Stimulated activated CD8-positive, alpha-beta memory T cell treated with anti-CD3 and anti-CD28 coated beads, Interleukin-12 subunit alpha, Interleukin-12 subunit beta, amount 100 ng/mL, for 1 hour (primary cell): ENCODE measurements at regions not wholly inside any gene's neighbourhood (a gene's known extent, or its start where the extent isn't known, plus 50 kb on each side); places are given as distances from the start of the nearest gene placed in this dataset.
"Not testable (repeated sequence)": the region's sequence is repeated elsewhere in the genome, so short reads cannot be mapped to it uniquely, and the experiment has no call there.

ENCODE experiments used
- DNase-seq: peaks from one replicate; pipeline ENCODE4 v3.0.0-alpha.2; 2020; ENCODE audit warnings: low read depth

DNA sequence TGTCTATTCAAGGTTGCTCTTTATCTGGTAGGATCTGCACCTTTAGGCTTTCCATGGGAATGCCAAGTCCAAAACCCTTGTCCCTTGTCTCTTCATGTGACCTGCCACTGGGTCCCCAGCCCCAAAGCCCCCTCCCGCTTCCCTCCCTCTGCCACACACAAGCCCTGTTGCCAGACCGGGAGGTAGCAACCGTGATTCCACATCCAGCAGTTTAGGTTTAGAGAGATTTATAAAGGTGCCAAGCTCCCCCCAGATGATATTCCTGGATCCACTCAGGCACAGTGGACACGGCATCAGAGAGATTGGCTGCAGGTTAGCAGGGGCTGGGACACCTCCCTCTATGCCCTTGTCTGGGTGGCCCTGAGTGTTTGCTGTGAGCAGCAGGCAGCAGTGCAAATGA lies 504.7 kb downstream of the CCDC171 start:
- no peak for DNase-seq

DNA sequence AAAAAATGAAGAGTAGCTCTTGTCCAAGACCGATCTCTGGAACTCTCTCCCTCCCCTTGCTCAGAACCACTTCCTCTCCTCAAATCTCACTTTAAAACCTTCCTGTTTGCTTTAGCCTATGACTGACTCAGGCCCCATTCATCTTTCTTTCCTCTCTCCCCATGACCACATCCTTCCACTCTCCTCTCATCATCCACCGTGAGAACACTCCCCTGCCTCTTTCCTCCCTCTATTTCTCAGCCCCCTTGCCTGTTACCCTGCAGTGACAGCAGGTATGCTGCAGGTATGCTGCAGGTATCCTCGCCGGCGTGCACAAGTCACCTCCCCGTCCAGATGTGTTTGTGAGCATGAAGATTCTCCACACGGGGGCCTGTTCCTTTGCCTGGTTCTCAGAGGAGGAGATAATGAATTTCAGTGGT lies 505.3 kb downstream of the CCDC171 start:
- DNase-seq = no peak

DNA sequence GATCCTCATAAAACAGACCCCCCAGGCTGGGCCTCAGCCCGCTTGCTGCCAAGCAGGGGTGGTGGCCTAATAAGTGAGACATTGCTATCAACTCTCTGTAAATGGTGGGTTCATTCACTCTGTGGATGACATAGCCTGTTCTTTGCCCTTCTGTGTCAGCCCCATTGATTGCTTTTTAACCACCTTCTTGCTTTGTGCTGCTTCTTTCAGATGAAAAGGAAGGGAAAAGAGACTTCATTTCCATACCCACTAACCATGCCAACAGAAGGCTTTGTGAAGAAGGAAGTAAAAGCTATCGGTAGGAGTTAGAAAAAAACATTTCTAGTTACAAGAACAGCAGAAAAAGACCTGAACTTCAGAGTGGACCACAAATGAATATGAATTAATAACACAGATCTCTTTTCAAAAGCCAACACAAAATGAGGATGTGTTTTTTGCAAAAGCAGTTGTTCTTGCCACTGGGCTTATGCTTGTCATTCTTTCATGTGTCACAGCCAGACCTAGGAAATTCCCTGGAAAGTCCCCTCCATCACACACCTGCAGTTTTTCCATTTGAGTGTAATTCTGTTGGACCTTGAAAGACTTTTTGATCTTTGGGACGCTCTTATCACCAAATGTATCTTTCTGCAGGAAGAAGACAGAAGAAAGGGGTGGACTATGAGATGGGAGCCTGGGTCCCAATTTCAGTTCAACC lies 507.7 kb downstream of the CCDC171 start:
- DNase-seq = no peak

DNA sequence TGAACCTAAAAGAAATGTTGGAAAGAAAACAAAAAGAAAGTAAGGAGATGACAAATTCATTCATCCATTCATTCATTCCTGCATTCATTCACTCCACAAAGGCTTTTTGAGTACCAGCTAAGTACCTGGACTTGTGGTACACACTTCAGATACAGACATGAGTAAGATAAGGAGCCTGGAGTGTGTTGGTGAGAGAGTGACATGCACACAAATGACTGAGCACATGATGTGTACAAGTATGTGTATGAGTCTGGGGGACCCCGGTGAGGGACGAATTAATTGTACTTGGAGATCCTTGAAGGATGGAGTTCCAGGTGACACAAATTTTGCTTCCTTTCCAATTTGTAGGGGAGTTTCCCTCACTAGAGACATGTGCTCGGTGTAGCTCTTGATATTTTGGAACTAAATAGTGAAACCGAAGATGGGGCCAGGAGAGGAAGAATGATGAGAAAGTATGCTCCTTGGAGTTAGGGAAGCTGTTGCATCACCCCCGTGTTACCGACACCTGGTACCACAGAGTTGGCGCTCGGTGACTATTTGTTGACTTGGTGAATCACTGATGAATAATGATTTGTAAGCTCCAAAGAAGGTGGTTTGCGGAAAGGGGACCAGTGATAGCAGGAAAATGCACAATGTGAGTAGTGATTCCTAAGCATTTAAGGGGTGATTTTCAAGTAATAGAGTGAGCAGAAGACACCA lies 509.8 kb downstream of the CCDC171 start:
- DNase-seq = no peak

DNA sequence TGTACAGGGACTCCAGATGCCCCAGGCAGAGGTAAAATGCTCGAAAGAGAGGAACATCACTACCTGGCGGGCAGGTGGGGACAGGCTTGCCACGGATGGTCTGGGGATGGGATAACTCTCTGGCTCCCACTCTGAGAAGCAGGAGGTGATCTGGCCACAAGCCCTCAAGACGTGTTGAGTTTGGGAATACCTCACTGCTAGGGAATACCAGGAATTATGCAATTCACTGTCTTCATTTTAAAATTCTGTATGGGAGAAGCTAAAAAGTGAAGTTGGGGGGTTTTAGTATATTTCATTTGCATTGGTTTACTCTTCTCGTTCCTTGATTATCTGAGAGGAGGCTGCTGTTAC lies 510.4 kb downstream of the CCDC171 start:
- DNase-seq = no peak

DNA sequence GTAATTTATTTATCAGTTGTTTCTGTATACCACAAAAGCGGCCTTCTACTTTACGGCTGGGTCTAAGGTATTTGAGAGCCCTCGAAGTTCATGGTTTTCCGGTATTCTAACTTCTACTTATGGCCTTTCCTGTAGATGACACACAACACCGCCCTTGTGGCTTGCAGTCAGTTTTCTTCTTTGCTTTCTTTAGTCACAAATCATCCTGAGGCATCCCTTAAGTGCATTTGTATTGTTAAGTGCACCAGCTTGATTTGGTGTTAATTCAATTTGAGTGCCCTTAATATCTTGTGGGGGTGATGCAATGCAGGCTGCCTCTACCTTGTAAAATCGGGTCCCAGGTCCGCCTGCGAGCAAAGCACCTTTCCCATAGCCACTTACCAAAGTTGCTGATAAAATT lies 511.9 kb downstream of the CCDC171 start:
- no peak for DNase-seq

DNA sequence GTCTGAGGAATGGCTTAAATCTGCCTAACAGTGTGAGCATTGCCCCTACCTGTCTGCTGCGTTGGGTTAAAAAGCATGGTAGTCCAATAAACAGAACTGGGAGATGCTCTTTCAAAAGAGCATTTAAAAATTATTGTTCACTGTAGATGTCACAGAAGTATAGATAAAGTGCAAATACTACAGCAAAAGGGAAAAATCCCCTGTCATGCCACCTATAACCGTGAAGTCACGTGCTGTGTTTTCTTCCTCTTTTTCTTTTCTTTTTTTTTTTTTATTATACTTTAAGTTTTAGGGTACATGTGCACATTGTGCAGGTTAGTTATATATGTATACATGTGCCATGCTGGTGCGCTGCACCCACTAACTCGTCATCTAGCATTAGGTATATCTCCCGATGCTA lies 513.4 kb downstream of the CCDC171 start:
- DNase-seq = not testable (repeated sequence)

DNA sequence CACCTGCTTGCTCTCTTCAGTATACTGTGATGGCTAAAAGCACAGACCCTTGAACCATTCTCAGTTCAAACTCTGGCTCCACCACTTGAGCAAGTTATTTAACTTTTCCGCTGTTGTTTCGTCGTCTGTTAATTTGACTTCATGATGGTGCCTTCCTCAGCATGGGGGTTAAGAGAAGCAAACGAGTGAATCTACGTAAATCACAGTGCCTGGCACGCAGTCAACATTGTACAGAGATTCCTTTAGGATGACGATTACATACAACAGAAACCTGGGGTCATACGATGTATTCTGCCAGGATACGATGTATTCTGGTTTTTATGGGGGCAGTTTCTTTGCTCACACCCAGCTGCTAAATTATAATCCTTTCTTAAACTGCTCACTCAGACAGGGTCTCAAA lies 515.6 kb downstream of the CCDC171 start:
- no peak for DNase-seq

DNA sequence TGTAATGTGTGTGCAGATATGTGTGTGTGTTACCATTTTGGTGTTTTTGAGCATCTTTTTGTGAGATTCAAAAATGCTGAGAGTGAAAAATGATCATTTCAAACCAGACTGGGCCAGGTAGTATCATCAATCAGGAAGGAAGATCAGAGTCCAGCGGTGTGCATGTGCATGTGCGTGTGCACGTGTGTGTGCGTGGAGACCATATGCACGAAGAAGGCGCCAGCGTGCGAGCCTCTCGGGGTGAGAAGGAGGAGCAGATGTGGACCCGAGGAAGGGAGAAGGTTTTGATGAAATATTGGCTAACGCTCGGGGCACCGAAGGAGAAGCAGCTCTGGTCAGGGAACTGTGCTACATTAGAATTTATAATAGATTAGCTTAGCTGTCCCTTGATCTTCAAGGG lies 516.4 kb downstream of the CCDC171 start:
- no peak for DNase-seq

DNA sequence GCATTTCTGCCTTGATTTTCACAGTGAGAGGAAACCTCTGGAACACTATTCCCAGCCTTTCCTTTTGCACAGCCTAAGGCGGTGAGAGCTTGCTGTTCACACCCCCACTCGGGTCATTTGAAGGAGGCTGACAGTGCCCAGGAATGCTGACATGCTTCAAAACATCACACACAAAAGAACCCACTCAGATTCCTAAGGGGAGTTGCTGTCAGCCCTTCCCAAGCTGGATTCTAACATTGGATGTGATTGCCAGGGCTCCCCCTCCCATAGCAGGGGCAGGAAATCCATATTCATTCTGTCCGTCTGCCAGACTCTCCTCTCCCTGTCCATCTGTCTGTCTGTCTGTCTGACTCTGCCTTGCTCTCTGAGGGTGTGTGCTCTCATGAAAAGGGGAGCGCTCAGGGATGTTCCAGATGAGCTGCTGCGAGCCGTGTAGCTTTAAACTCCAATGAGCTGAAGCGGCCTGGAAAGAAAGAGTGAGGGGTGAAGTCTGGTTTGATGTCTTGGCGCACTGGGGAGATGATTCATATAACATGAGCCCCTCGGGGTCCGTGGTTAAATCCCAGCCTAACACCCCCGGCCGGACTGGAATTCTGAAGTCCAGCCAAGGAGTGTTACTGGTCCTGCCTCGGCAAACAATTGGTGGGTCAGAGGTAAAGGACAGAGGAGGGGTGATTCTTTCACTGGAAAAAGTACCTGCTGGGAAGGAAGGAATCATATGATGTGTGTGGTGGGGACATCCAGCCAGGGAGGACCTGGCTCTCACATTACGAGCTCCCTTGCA lies 517.0 kb downstream of the CCDC171 start:
- DNase-seq = no peak

DNA sequence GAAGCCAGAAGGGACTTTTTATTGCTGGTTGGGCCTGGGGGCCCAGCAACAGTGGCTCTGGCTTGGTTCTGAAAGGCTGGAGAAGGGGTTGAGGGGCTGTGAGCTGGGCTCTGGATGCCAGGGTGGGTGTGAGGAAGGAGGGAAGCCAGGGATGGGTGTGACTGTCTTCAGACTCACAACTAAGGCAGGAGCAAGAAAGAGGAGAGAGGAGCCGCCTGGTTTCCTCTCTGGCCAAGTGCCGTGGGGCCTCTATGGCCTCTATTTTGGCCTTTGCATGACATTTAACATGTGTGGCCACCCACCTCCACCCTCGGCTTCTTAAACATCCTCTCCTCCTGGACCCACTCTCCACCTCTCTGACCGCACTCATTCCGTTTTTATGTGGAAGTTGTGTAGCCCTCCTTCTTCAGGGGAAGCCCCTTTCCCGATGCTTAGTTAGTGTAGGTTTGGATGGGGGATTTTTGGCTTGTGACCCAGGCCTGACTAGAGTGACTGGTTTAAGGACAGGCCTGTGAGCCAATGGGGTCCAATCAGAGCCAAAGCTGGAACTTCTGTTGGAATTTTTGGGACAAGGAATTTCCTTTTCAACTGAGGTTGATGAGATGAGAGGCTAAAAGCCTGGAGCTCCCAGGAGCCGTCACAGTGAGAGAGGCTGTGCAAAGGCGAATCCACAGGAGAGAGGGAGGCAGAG lies 517.8 kb downstream of the CCDC171 start:
- DNase-seq = no peak

DNA sequence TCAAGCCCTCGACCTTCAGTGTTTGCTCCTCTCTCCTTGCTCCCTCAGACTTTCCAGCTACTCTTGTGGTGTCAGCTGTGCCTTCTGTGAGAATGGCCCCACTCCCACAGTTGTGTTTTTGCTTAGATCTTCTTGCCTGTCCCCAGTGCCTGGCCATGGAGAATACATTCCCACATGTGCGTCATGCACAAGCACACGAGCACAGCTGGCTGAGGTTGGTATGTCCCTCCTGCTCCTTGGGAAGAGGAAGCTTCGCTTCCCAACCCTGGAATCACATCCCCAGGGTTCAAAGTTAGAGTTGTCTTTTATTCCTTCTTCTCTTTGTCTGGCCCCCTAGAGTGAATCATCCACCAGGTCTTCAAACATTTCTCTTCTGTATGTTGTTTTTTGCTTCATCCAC lies 518.6 kb downstream of the CCDC171 start:
- DNase-seq = no peak

DNA sequence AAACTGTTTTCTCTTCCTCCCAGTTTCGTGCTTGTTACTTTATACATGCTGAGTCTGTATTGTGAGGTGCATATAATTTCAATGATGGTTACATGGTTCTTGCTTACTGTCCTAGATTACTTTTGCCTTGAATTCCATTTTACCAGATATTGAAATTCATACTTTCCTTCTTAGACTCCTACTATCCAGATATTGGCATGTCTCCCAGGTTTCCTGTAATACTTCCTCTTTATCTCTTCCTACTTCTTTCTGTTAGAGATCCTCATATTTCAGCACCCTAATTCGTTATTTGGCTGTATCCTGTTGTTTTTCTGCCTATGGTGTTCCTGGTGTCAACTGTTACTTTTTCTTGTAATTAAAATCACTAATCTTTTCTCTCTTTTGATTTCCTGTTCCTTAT lies 522.1 kb downstream of the CCDC171 start:
- DNase-seq = no peak

DNA sequence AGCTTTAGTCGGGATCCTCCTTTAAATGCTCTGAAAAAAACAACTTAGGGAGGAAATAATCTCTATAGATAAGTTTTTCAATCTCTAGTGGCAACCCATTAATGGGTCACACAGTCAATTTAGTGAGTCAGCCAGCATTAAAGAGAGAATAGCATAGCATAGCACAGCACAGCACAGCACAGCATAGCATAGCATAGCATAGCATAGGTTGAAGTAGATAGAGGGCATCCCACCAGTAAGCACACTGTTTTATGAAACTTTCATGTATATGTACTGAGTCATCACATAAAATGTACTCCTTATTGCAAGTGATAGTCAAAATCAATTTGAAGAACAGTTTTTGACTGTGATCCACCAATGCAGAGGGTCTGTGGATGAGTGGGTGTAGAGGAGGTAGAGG lies 522.9 kb downstream of the CCDC171 start:
- DNase-seq = no peak

DNA sequence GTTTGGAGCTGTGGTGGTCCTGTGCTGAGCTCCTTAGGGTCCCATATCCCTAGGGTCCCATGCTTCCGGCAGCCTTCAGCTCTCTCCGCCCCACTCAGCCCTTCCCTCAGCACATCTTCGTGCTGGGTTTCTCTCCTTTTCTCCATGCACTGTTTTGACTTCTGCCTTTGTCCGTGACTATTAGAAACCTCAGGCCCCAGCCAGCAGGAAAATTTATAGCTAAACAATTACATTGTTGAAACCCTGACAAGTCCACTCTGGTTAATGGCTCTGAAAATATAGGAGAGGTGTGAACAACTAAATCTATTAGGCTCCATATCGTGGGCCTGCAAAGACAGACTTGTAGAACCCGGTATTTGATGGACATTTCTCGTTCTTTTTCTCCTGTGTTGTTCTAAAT lies 523.7 kb downstream of the CCDC171 start:
- DNase-seq = no peak

DNA sequence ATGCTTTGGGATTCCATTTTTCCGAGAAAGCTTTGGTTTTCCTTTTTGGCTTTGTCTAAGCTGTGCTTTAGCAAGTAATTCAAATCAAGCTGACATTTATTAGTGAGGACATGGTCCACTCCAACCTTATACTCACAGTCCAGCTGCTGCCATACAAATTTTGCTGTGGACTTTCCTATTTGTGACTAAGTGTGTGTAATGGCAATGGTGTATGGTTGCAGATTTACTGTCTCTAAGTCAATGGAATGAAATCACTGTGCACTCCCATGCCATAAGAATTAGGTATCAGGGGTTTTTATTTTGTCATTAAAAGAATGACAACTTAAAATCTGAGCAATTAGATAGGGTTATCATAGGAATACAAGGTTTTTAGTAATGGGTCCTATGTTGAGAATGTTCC lies 530.0 kb downstream of the CCDC171 start:
- no peak for DNase-seq

DNA sequence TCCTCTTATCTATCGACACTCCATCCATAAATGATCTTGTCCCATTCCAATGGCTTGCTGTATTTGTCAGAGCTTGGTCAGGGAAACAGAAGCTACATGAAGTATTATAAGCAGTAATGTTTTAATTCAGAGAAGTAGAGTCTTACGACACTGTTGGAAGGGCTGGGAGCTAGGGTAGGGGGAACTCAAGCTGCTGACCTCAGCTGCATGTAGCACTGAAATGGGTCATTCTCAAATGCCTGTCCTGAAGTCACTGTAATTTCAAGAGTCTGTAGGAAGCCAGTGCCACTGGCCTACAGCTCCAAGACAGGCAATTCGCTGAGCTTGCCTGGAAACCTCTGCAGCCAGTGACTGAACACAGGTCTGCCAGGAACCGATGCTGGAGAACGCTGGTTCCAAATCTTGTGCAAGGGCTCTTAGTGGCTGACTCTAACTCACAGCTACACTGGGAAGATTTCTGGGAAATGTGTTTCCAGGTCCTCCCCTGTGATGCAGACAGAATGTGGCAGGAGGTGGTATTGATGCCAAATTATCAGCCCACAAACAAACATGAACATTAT lies 532.4 kb downstream of the CCDC171 start:
- DNase-seq = no peak

DNA sequence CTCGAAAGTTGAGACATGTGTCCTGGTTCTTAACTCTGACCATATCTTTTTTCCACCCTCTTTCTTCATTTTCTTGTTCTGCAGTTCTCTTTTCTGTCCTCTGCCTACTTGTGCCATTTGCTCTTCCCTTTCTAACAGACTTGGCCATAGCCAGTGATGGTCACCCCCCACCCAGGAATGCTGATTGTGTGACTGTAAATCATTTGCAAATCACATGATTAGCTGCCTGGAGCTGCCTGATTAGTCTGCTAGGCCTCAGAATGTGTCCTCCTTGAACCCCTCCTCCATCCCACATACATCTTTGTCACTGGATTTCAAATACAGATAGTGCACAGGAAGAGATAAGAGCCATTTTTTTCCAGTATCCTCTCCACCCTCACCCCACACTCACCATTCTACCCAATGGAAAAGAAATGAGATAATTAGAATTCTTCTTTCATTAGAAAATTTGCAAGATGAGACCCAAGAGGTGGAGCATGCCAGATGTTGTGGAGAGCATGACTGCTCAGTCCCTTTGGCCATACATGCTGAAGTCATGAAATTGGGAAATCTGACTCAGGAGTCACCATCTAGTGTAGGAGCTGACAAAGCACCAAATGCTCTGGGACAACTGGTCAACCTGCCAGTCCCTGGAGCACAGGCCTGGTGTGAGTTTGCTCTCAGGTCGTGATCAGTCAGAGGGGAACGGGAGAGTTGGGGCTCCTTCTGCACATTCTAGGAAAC lies 538.2 kb downstream of the CCDC171 start:
- DNase-seq = no peak

DNA sequence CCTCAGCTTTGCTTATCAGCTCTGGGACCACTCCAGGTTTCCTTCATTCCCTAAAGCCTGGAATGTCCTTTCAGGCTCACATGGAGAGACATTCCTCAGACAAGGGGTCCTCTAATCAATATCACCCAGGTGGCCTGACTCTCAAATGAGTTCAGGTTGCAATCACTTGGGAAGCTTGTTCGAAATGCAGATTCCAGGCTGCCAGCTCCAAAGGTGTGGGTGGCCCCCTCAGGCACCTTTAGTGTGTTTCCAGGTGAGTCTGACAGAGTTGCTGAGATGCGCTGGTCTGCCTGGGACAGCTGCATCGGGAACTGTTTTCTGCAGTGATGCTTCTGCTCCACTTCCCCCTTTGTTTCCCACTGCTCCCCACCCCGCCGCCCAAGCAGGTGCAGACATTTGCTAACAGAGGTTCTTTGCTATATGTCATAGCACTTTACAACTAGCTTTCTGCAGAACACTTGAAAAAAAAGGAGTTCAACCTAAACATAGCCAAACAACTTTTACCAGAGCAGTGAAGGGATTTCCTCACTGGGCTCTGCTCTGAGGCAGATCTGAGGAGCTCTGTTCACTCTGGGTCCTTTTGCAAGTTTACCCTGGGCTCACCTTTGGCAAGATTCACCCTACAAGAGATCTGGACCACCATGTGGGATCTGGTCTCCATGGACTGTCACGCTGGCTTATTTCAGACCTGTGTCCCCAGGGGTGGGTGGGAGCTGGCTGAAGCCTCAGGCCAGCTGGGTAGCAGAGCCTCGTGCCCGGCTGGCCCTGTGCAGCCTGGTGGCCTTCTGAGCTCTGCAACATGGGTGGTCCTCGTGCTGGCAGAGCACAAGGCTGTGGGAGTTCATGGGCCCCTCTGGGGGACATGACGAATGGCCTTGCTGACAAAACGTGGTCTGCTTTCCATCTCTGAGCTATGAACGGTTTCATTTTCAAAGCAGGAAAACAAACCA lies 539.6 kb downstream of the CCDC171 start:
- no peak for DNase-seq

DNA sequence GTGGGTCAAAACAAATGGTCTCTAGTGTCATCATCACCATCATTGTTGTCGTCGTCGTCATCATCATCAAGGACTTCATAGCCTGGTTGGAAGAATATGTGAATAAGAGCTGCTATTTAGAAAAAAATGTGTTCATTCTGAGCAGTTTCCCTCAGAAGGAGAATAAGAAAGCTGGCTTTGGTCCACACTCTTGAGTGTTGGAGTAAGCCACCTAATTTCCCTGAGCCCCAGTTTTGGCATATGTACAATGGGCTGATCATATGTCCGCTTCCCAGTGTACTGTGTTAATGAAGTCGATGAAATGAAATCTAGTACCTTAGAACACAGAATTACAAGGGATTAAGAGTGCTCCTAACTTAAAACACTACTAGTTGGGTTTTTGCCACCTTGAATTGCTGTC lies 545.5 kb downstream of the CCDC171 start:
- no peak for DNase-seq
